ENCODE measurements at regions not wholly inside any gene's neighbourhood (a gene's known extent, or its start where the extent isn't known, plus 50 kb on each side); places are given as distances from the start of the nearest gene placed in this dataset.

GRCh38 chr5:124871303-124871702 is 124.9 kb upstream of the ZNF608 start:
- H3K9me3 ChIP-seq (replicated peaks): no peaks in the 10 kb centered on the region
- H3K4me1 ChIP-seq (replicated peaks): peaks cover 7% of the 10 kb centered on the region
- no peaks in the 10 kb centered on the region for H3K36me3 ChIP-seq
- no peak overlapping the region for H3K4me3 ChIP-seq
- H3K27me3 ChIP-seq (replicated peaks): no peaks in the 10 kb centered on the region
- H3K27ac ChIP-seq: no peak overlapping the region
- DNase-seq (ENCODE audit: low read depth in 1 of 2, low spot score in 2 of 2): no peak

GRCh38 chr5:124872086-124872485 is 125.6 kb upstream of the ZNF608 start:
- DNase-seq (ENCODE audit: low read depth in 1 of 2, low spot score in 2 of 2): no peak
- Histone ChIP-seq H3K36me3 (no peaks in the 10 kb centered on the region), H3K27me3 (replicated peaks) (no peaks in the 10 kb centered on the region), H3K4me1 (replicated peaks) (peaks cover 4% of the 10 kb centered on the region), H3K4me3 (no peak overlapping the region), H3K9me3 (replicated peaks) (no peaks in the 10 kb centered on the region), H3K27ac (no peak overlapping the region)

- Histone ChIP-seq H3K27ac (no peak overlapping the region), H3K4me1 (replicated peaks) (no peaks in the 10 kb centered on the region; the same call in 1 of the 2 replicates), H3K9me3 (replicated peaks) (no peaks in the 10 kb centered on the region), H3K36me3 (no peaks in the 10 kb centered on the region), H3K27me3 (replicated peaks) (no peaks in the 10 kb centered on the region), H3K4me3 (no peak overlapping the region)
- no peak for DNase-seq (ENCODE audit: low read depth in 1 of 2, low spot score in 2 of 2)
These were observed 126.2 kb upstream of the ZNF608 start for GRCh38 chr5:124872615-124873014.

- Histone ChIP-seq H3K27me3 (replicated peaks) (no peaks in the 10 kb centered on the region), H3K36me3 (no peaks in the 10 kb centered on the region), H3K9me3 (replicated peaks) (no peaks in the 10 kb centered on the region), H3K4me1 (replicated peaks) (no peaks in the 10 kb centered on the region), H3K4me3 (no peak overlapping the region), H3K27ac (no peak overlapping the region)
- DNase-seq (ENCODE audit: low read depth in 1 of 2, low spot score in 2 of 2): no peak
These were observed 126.7 kb upstream of the ZNF608 start for GRCh38 chr5:124873188-124873587.

- no peak for DNase-seq (ENCODE audit: low read depth in 1 of 2, low spot score in 2 of 2)
- Histone ChIP-seq H3K9me3 (replicated peaks) (no peaks in the 10 kb centered on the region), H3K36me3 (no peaks in the 10 kb centered on the region), H3K4me3 (no peak overlapping the region), H3K27ac (no peak overlapping the region), H3K27me3 (replicated peaks) (no peaks in the 10 kb centered on the region), H3K4me1 (replicated peaks) (no peaks in the 10 kb centered on the region)
These were observed 127.3 kb upstream of the ZNF608 start for GRCh38 chr5:124873713-124874112.

- no peaks in the 10 kb centered on the region for H3K27me3 ChIP-seq (replicated peaks)
- H3K4me3 ChIP-seq: no peak overlapping the region
- no peak for DNase-seq (ENCODE audit: low read depth in 1 of 2, low spot score in 2 of 2)
- no peaks in the 10 kb centered on the region for H3K4me1 ChIP-seq (replicated peaks)
- no peaks in the 10 kb centered on the region for H3K9me3 ChIP-seq (replicated peaks)
- no peak overlapping the region for H3K27ac ChIP-seq
- H3K36me3 ChIP-seq: no peaks in the 10 kb centered on the region
These were observed 130.1 kb upstream of the ZNF608 start for GRCh38 chr5:124876566-124876965.

GRCh38 chr5:124876983-124877382 is 130.5 kb upstream of the ZNF608 start:
- no peaks in the 10 kb centered on the region for H3K4me1 ChIP-seq (replicated peaks)
- no peaks in the 10 kb centered on the region for H3K9me3 ChIP-seq (replicated peaks)
- no peak overlapping the region for H3K27ac ChIP-seq
- no peak for DNase-seq (ENCODE audit: low read depth in 1 of 2, low spot score in 2 of 2)
- no peak overlapping the region for H3K4me3 ChIP-seq
- no peaks in the 10 kb centered on the region for H3K27me3 ChIP-seq (replicated peaks)
- no peaks in the 10 kb centered on the region for H3K36me3 ChIP-seq

GRCh38 chr5:124877501-124878146 is 131.2 kb upstream of the ZNF608 start:
- no peak for DNase-seq (ENCODE audit: low read depth in 1 of 2, low spot score in 2 of 2)
- no peak overlapping the region for H3K4me3 ChIP-seq
- no peaks in the 10 kb centered on the region for H3K9me3 ChIP-seq (replicated peaks)
- H3K4me1 ChIP-seq (replicated peaks): no peaks in the 10 kb centered on the region
- H3K27ac ChIP-seq: no peak overlapping the region
- no peaks in the 10 kb centered on the region for H3K36me3 ChIP-seq
- no peaks in the 10 kb centered on the region for H3K27me3 ChIP-seq (replicated peaks)

- Histone ChIP-seq H3K27me3 (replicated peaks) (no peaks in the 10 kb centered on the region), H3K36me3 (no peaks in the 10 kb centered on the region), H3K4me3 (no peak overlapping the region), H3K4me1 (replicated peaks) (no peaks in the 10 kb centered on the region), H3K9me3 (replicated peaks) (no peaks in the 10 kb centered on the region), H3K27ac (no peak overlapping the region)
- DNase-seq (ENCODE audit: low read depth in 1 of 2, low spot score in 2 of 2): no peak
These were observed 132.3 kb upstream of the ZNF608 start for GRCh38 chr5:124878583-124879342.

- H3K4me1 ChIP-seq (replicated peaks): no peaks in the 10 kb centered on the region
- H3K36me3 ChIP-seq: no peaks in the 10 kb centered on the region
- no peaks in the 10 kb centered on the region for H3K9me3 ChIP-seq (replicated peaks)
- H3K27me3 ChIP-seq (replicated peaks): no peaks in the 10 kb centered on the region
- H3K27ac ChIP-seq: no peak overlapping the region
- no peak for DNase-seq (ENCODE audit: low read depth in 1 of 2, low spot score in 2 of 2)
- H3K4me3 ChIP-seq: no peak overlapping the region
These were observed 134.7 kb upstream of the ZNF608 start for GRCh38 chr5:124880903-124881697.

GRCh38 chr5:124883681-124884080 is 137.2 kb upstream of the ZNF608 start:
- no peak overlapping the region for H3K27ac ChIP-seq
- H3K27me3 ChIP-seq (replicated peaks): no peaks in the 10 kb centered on the region
- no peak overlapping the region for H3K4me3 ChIP-seq
- DNase-seq (ENCODE audit: low read depth in 1 of 2, low spot score in 2 of 2): no peak
- H3K36me3 ChIP-seq: no peaks in the 10 kb centered on the region
- no peaks in the 10 kb centered on the region for H3K4me1 ChIP-seq (replicated peaks)
- no peaks in the 10 kb centered on the region for H3K9me3 ChIP-seq (replicated peaks)

- Histone ChIP-seq H3K27me3 (replicated peaks) (no peaks in the 10 kb centered on the region), H3K9me3 (replicated peaks) (no peaks in the 10 kb centered on the region), H3K36me3 (no peaks in the 10 kb centered on the region), H3K4me1 (replicated peaks) (no peaks in the 10 kb centered on the region), H3K27ac (no peak overlapping the region), H3K4me3 (no peak overlapping the region)
- no peak for DNase-seq (ENCODE audit: low read depth in 1 of 2, low spot score in 2 of 2)
These were observed 137.7 kb upstream of the ZNF608 start for GRCh38 chr5:124884114-124884513.

GRCh38 chr5:124885490-124885889 is 139.1 kb upstream of the ZNF608 start:
- no peak overlapping the region for H3K4me3 ChIP-seq
- no peaks in the 10 kb centered on the region for H3K4me1 ChIP-seq (replicated peaks)
- H3K27me3 ChIP-seq (replicated peaks): no peaks in the 10 kb centered on the region
- no peaks in the 10 kb centered on the region for H3K9me3 ChIP-seq (replicated peaks)
- no peak for DNase-seq (ENCODE audit: low read depth in 1 of 2, low spot score in 2 of 2)
- no peaks in the 10 kb centered on the region for H3K36me3 ChIP-seq
- no peak overlapping the region for H3K27ac ChIP-seq

- H3K4me1 ChIP-seq (replicated peaks): no peaks in the 10 kb centered on the region
- H3K36me3 ChIP-seq: no peaks in the 10 kb centered on the region
- no peak overlapping the region for H3K4me3 ChIP-seq
- no peaks in the 10 kb centered on the region for H3K9me3 ChIP-seq (replicated peaks)
- H3K27ac ChIP-seq: no peak overlapping the region
- DNase-seq (ENCODE audit: low read depth in 1 of 2, low spot score in 2 of 2): no peak
- no peaks in the 10 kb centered on the region for H3K27me3 ChIP-seq (replicated peaks)
These were observed 140.8 kb upstream of the ZNF608 start for GRCh38 chr5:124887223-124887622.

All from SJSA1 (cell line).